PC-9 (cell line): ENCODE measurements at regions not wholly inside any gene's neighbourhood (a gene's known extent, or its start where the extent isn't known, plus 50 kb on each side); places are given as distances from the start of the nearest gene placed in this dataset.

Experiments used
- BruUV-seq: library from RNA; stranded (reverse); fragments of 400-500 nt; replicated peaks from 2 replicates; lab custom pipeline; 2021; lab: Mats Ljungman, UMichigan
- CTCF ChIA-PET: fragments of 300-600 bp; sonication (Branson Sonifier 250); formaldehyde crosslinking; loops from one replicate; lab custom pipeline; 2022; ENCODE audit warnings: antibody characterized with exemption; lab: Charles Lee
- POLR2A ChIA-PET: fragments of 300-600 bp; sonication (Branson Sonifier 250); formaldehyde crosslinking; loops from one replicate; lab custom pipeline; 2022; ENCODE audit warnings: antibody characterized with exemption; ENCODE audit not compliant: unreplicated experiment; lab: Charles Lee
- DNase-seq, 2 experiments: peaks; one replicate each; pipeline versions ENCODE4 v3.0.0 to v3.0.0-alpha.2; 2015 to 2022; ENCODE audit warnings: mixed read lengths in 1 of 2
- H2AFZ ChIP-seq: fragments of 200-600 bp; sonication (generic); 2 replicates; pipeline ENCODE4 v1.8.1; 2017; ENCODE audit warnings: antibody characterized with exemption
- H3F3A ChIP-seq: fragments of 200-600 bp; sonication (generic); 2 replicates; pipeline ENCODE4 v1.8.1; 2017; ENCODE audit warnings: antibody characterized with exemption, mild to moderate bottlenecking, low read depth; ENCODE audit not compliant: insufficient read depth
- H3K27ac ChIP-seq: fragments of 200-600 bp; sonication (generic); 2 replicates; pipeline ENCODE4 v1.6.1; 2016; ENCODE audit warnings: mixed run types
- H3K27me3 ChIP-seq: fragments of 200-600 bp; sonication (generic); 2 replicates; pipeline ENCODE4 v1.6.1; 2016; ENCODE audit warnings: low read depth, mixed run types; ENCODE audit not compliant: insufficient read depth
- H3K36me3 ChIP-seq: fragments of 200-600 bp; sonication (generic); 2 replicates; pipeline ENCODE4 v1.6.1; 2016; ENCODE audit warnings: low read depth, mixed run types
- H3K4me1 ChIP-seq: fragments of 200-600 bp; sonication (generic); replicated peaks from 2 replicates; pipeline ENCODE4 v1.6.1; 2016; ENCODE audit warnings: mixed run types; ENCODE audit not compliant: insufficient read depth
- H3K4me2 ChIP-seq: fragments of 200-600 bp; sonication (generic); 2 replicates; pipeline ENCODE4 v1.6.1; 2017; ENCODE audit warnings: mixed run types
- H3K4me3 ChIP-seq: fragments of 200-600 bp; sonication (generic); 2 replicates; pipeline ENCODE4 v1.6.1; 2016; ENCODE audit warnings: mixed run types
- H3K79me2 ChIP-seq: fragments of 200-600 bp; sonication (generic); 2 replicates; pipeline ENCODE4 v1.6.1; 2017; ENCODE audit warnings: low read depth, mixed run types
- H3K9me2 ChIP-seq: fragments of 200-600 bp; sonication (generic); 2 replicates; pipeline ENCODE4 v1.8.1; 2017; ENCODE audit warnings: mild to moderate bottlenecking; ENCODE audit not compliant: insufficient read depth
- H3K9me3 ChIP-seq: fragments of 200-600 bp; sonication (generic); 2 replicates; pipeline ENCODE4 v1.8.1; 2016; ENCODE audit warnings: low read depth; ENCODE audit not compliant: insufficient read depth
- H4K20me1 ChIP-seq: fragments of 200-600 bp; sonication (generic); 2 replicates; pipeline ENCODE4 v1.8.1; 2017; ENCODE audit not compliant: insufficient read depth
- EZH2 ChIP-seq: fragments of 200-600 bp; sonication (generic); IDR thresholded peaks from 2 replicates; pipeline ENCODE4 v1.8.0; 2017; ENCODE audit warnings: antibody characterized with exemption, low read depth
- intact Hi-C: fragments of 100-400 bp; cut with micrococcal nuclease; formaldehyde crosslinking; loops from one replicate; pipeline ENCODE4 v1.10.0; 2022; ENCODE audit not compliant: unreplicated experiment
- TF ChIP-seq, protein P1 (sequence below): fragments of 200-600 bp; sonication (generic); conservative IDR thresholded peaks from 2 replicates; pipeline ENCODE4 v1.6.1; 2017; ENCODE audit warnings: mixed run types, antibody characterized with exemption, mild to moderate bottlenecking, moderate library complexity

DNA sequence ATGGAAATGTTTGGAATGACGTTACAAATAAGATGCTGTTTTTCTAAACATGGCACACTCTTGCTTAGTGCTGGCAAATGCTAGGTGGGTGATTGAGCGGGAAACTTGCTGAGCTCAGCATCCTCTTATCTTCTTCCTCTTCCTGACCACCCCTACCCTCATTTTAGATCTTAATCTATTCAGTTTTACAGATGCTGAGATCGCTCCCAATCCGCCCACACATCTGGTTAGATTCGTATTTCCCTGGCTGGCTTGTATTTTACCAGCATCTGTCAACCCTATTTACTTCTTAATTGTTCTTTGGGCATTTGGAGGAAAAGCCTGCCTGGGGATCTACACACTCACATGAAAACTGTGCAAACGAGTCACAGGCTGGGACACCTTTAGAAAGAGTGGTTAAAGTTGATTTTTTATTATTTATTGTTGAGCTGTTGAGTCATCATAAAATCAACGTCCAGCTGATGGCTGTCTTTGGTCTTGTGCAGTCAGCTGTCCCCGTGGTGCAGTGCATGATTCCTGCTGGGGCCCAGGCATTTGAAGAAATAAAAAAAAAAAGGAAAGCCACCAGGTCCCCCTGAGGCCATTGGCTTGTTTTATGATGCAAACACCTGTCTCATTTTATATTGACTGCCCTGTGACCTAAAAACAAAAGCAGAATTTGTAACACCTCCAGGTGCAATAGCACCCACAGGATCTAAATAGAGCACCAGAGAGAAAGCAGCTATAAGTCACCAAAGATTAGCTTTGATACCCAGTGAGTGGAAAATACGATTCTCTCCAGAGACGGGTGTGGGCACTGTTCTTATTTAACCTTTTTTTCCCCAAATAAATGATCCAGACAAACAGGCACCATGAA is 258.6 kb downstream of the HS3ST3B1 start:
- H3K4me3 ChIP-seq: no peak overlapping the region
- intact Hi-C loops: no loop called here
- no peak overlapping the region for H2AFZ ChIP-seq
- H3K27me3 ChIP-seq: peaks cover 5% of the 10 kb centered on the region; the same call in 1 of the 2 replicates
- BruUV-seq: no TSS peak
- H4K20me1 ChIP-seq: no peaks in the 10 kb centered on the region
- TF ChIP-seq, protein P1, sequence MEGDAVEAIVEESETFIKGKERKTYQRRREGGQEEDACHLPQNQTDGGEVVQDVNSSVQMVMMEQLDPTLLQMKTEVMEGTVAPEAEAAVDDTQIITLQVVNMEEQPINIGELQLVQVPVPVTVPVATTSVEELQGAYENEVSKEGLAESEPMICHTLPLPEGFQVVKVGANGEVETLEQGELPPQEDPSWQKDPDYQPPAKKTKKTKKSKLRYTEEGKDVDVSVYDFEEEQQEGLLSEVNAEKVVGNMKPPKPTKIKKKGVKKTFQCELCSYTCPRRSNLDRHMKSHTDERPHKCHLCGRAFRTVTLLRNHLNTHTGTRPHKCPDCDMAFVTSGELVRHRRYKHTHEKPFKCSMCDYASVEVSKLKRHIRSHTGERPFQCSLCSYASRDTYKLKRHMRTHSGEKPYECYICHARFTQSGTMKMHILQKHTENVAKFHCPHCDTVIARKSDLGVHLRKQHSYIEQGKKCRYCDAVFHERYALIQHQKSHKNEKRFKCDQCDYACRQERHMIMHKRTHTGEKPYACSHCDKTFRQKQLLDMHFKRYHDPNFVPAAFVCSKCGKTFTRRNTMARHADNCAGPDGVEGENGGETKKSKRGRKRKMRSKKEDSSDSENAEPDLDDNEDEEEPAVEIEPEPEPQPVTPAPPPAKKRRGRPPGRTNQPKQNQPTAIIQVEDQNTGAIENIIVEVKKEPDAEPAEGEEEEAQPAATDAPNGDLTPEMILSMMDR: no peak
- no peak for TF ChIP-seq EZH2
- no peaks in the 10 kb centered on the region for H3K9me2 ChIP-seq
- POLR2A ChIA-PET: no interaction called here
- DNase-seq: no peak
- CTCF ChIA-PET: no interaction called here
- H3F3A ChIP-seq: no peaks in the 10 kb centered on the region
- H3K4me1 ChIP-seq: no peaks in the 10 kb centered on the region
- H3K36me3 ChIP-seq: no peaks in the 10 kb centered on the region
- no peak overlapping the region for H3K4me2 ChIP-seq
- no peaks in the 10 kb centered on the region for H3K9me3 ChIP-seq
- no peaks in the 10 kb centered on the region for H3K79me2 ChIP-seq
- H3K27ac ChIP-seq: no peak overlapping the region

DNA sequence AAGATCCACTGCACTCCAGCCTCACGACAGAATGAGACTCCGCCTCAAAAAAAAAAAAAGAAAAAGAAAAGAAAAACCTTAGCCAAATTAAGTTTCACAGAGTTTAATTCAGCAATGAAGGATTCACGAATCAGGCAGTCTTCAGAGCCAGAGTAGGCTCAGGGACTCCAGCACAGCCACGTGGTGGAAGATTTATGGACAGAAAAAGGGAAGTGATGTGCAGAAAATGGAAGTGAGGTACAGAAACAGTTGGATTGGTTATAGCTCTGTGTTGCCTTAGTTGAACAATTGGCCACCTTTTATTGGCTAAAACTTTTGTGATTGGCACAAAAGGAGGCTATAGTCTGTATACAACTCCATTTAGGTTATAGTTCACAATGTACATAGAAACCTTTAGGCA is 256.6 kb downstream of the HS3ST3B1 start:
- no peak overlapping the region for H3K4me2 ChIP-seq
- TF ChIP-seq, protein P1: no peak
- no peak for TF ChIP-seq EZH2
- no peak overlapping the region for H3K4me3 ChIP-seq
- no peaks in the 10 kb centered on the region for H3K36me3 ChIP-seq
- DNase-seq: no peak
- H3K4me1 ChIP-seq: no peaks in the 10 kb centered on the region
- H3F3A ChIP-seq: no peaks in the 10 kb centered on the region
- H2AFZ ChIP-seq: no peak overlapping the region
- peaks cover 5% of the 10 kb centered on the region; the same call in 1 of the 2 replicates for H3K27me3 ChIP-seq
- no TSS peak for BruUV-seq
- intact Hi-C loops: no loop called here
- H3K9me2 ChIP-seq: no peaks in the 10 kb centered on the region
- no peaks in the 10 kb centered on the region for H3K79me2 ChIP-seq
- no peaks in the 10 kb centered on the region for H3K9me3 ChIP-seq
- POLR2A ChIA-PET: no interaction called here
- CTCF ChIA-PET: no interaction called here
- H3K27ac ChIP-seq: no peak overlapping the region
- H4K20me1 ChIP-seq: no peaks in the 10 kb centered on the region

DNA sequence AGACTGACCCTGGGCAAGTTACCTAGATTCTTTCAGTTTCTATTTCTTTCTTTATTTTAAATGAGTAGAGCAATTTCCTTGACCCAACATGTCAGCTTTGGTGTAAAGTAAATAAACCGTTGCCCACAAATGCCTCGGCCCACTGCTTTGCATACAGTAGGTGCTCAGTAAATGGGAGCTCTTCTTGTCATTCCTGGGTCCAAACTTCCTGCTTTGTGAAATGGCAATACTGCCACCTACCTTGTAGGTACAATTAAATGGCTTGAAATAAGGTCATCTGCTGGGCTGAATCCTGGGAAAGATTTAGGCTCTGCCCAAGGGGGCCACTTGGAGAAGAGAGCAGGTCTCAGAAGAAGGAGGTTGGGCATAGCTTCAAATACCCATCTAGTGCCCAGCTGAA is 253.0 kb downstream of the HS3ST3B1 start:
- Histone ChIP-seq H4K20me1 (no peaks in the 10 kb centered on the region), H3K9me3 (no peaks in the 10 kb centered on the region), H3K27ac (no peak overlapping the region), H3K4me2 (no peak overlapping the region), H3K79me2 (no peaks in the 10 kb centered on the region), H2AFZ (no peak overlapping the region), H3K36me3 (no peaks in the 10 kb centered on the region), H3F3A (no peaks in the 10 kb centered on the region), H3K4me3 (no peak overlapping the region), H3K4me1 (no peaks in the 10 kb centered on the region), H3K27me3 (no peaks in the 10 kb centered on the region; the same call in 1 of the 2 replicates), H3K9me2 (no peaks in the 10 kb centered on the region)
- DNase-seq: no peak
- ChIA-PET CTCF (no interaction called here), POLR2A (no interaction called here)
- no TSS peak for BruUV-seq
- TF ChIP-seq, protein P1: no peak
- no peak for TF ChIP-seq EZH2
- intact Hi-C loops: no loop called here
